ENCODE measurements at regions not wholly inside any gene's neighbourhood (a gene's known extent, or its start where the extent isn't known, plus 50 kb on each side); places are given as distances from the start of the nearest gene placed in this dataset.

- Histone ChIP-seq H3K9me3 (no peaks in the 10 kb centered on the region), H3K36me3 (no peaks in the 10 kb centered on the region), H3K4me3 (no peak overlapping the region), H3K27ac (no peak overlapping the region), H3K27me3 (no peaks in the 10 kb centered on the region), H3K4me1 (peaks cover 22% of the 10 kb centered on the region)
- no peak for TF ChIP-seq CTCF (IDR thresholded peaks at IDR 0.05)
- no peak for TF ChIP-seq POLR2AphosphoS5 (IDR thresholded peaks at IDR 0.05; ENCODE audit: insufficient read depth in 1 of 2, low read depth in 1 of 2)
- no peak for TF ChIP-seq POLR2A (IDR thresholded peaks at IDR 0.05)
- DNase-seq (ENCODE audit: extremely low spot score in 2 of 2), result no peak
- intact Hi-C loops (cut with DNase I), result no loop called here
Observed at GRCh38 chr6:150531957-150532356, 67.7 kb upstream of the PLEKHG1 start.

- intact Hi-C loops (cut with DNase I), result no loop called here
- Histone ChIP-seq H3K9me3 (no peaks in the 10 kb centered on the region), H3K36me3 (no peaks in the 10 kb centered on the region), H3K27ac (no peak overlapping the region), H3K27me3 (no peaks in the 10 kb centered on the region), H3K4me3 (no peak overlapping the region), H3K4me1 (peaks cover 11% of the 10 kb centered on the region)
- DNase-seq (ENCODE audit: extremely low spot score in 2 of 2), result no peak
- TF ChIP-seq CTCF (IDR thresholded peaks at IDR 0.05), result no peak
- TF ChIP-seq POLR2A (IDR thresholded peaks at IDR 0.05), result no peak
- no peak for TF ChIP-seq POLR2AphosphoS5 (IDR thresholded peaks at IDR 0.05; ENCODE audit: insufficient read depth in 1 of 2, low read depth in 1 of 2)
Observed at GRCh38 chr6:150534553-150534952, 65.1 kb upstream of the PLEKHG1 start.

DNA sequence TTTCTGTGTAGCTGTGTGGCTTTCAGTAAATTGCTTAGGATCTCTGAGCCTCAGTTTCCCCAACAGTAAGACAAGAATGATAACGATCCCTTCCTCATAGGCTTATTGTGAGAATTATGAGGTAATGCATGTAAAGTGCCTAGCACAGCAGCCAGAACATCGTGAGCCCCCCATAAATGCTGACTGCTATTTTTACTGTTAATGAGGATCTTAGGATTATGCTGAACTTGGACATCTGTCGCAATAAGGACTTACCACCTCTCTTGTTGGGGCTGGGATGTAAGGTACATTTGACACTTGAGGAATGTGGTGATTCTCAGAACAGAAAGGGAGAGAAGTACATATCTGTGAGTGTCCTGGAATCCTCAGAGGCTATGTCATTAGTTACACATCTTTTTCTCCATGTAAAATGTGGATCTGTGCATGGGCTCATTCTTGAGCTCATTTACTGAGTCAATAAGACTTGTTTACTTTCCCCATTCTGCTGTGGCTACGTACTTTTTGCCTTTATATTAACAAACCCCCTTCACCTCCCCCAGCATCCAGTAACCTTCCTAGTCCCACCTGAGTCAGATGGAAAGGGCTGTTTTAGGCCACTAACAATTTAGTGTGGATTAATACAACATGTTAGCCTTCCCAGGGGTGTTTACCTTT is 64.4 kb upstream of the PLEKHG1 start:
- no peak for DNase-seq (ENCODE audit: extremely low spot score in 2 of 2)
- H3K9me3 ChIP-seq, result no peaks in the 10 kb centered on the region
- peaks cover 11% of the 10 kb centered on the region for H3K4me1 ChIP-seq
- H3K27me3 ChIP-seq, result no peaks in the 10 kb centered on the region
- H3K27ac ChIP-seq, result no peak overlapping the region
- no peak overlapping the region for H3K4me3 ChIP-seq
- TF ChIP-seq POLR2A (IDR thresholded peaks at IDR 0.05) (no peak), CTCF (IDR thresholded peaks at IDR 0.05) (no peak), POLR2AphosphoS5 (IDR thresholded peaks at IDR 0.05; ENCODE audit: insufficient read depth in 1 of 2, low read depth in 1 of 2) (no peak)
- H3K36me3 ChIP-seq, result no peaks in the 10 kb centered on the region
- intact Hi-C loops (cut with DNase I), result no loop called here

GRCh38 chr6:150535818-150536220 is 63.9 kb upstream of the PLEKHG1 start:
- Histone ChIP-seq H3K27ac (no peak overlapping the region), H3K9me3 (no peaks in the 10 kb centered on the region), H3K27me3 (no peaks in the 10 kb centered on the region), H3K36me3 (no peaks in the 10 kb centered on the region), H3K4me3 (no peak overlapping the region), H3K4me1 (peaks cover 11% of the 10 kb centered on the region)
- DNase-seq (ENCODE audit: extremely low spot score in 2 of 2), result no peak
- TF ChIP-seq POLR2A (IDR thresholded peaks at IDR 0.05) (no peak), POLR2AphosphoS5 (IDR thresholded peaks at IDR 0.05; ENCODE audit: insufficient read depth in 1 of 2, low read depth in 1 of 2) (no peak), CTCF (IDR thresholded peaks at IDR 0.05) (no peak)
- intact Hi-C loops (cut with DNase I), result no loop called here

GRCh38 chr6:150536835-150537234 is 62.9 kb upstream of the PLEKHG1 start:
- Histone ChIP-seq H3K36me3 (no peaks in the 10 kb centered on the region), H3K4me3 (no peak overlapping the region), H3K4me1 (peaks cover 11% of the 10 kb centered on the region), H3K27ac (no peak overlapping the region), H3K9me3 (no peaks in the 10 kb centered on the region), H3K27me3 (no peaks in the 10 kb centered on the region)
- DNase-seq (ENCODE audit: extremely low spot score in 2 of 2), result no peak
- no peak for TF ChIP-seq POLR2AphosphoS5 (IDR thresholded peaks at IDR 0.05; ENCODE audit: insufficient read depth in 1 of 2, low read depth in 1 of 2)
- no peak for TF ChIP-seq CTCF (IDR thresholded peaks at IDR 0.05)
- no peak for TF ChIP-seq POLR2A (IDR thresholded peaks at IDR 0.05)
- intact Hi-C loops (cut with DNase I), result no loop called here
